Left ventricle myocardium inferior (tissue), 1 donor: ENCODE measurements at regions not wholly inside any gene's neighbourhood (a gene's known extent, or its start where the extent isn't known, plus 50 kb on each side); places are given as distances from the start of the nearest gene placed in this dataset.
"Not testable (repeated sequence)": the region's sequence is repeated elsewhere in the genome, so short reads cannot be mapped to it uniquely, and the experiment has no call there.

ENCODE experiments used
- DNase-seq: peaks from one replicate; pipeline ENCODE4 v3.0.0-alpha.2; 2020
- H3K27ac ChIP-seq: fragments of 200-600 bp; replicated peaks from 2 replicates; pipeline ENCODE4 v1.8.0; 2021
- H3K27me3 ChIP-seq: fragments of 200-600 bp; 2 replicates; pipeline ENCODE4 v1.8.0; 2021; ENCODE audit warnings: low read depth
- H3K36me3 ChIP-seq: fragments of 200-600 bp; 2 replicates; pipeline ENCODE4 v1.8.0; 2021
- H3K4me1 ChIP-seq: fragments of 200-600 bp; 2 replicates; pipeline ENCODE4 v1.8.0; 2021
- H3K4me3 ChIP-seq: fragments of 200-600 bp; 2 replicates; pipeline ENCODE4 v1.8.0; 2021; ENCODE audit warnings: mild to moderate bottlenecking, moderate library complexity
- H3K9me3 ChIP-seq: fragments of 200-600 bp; replicated peaks from 2 replicates; pipeline ENCODE4 v1.8.0; 2021
- CTCF ChIP-seq: fragments of 200-600 bp; IDR thresholded peaks from 2 replicates; pipeline ENCODE4 v1.8.0; 2021; ENCODE audit warnings: antibody characterized with exemption, mild to moderate bottlenecking, borderline replicate concordance
- intact Hi-C: fragments of 100-400 bp; cut with micrococcal nuclease; formaldehyde crosslinking; loops from one replicate; pipeline ENCODE4 v1.11.0; 2022
- donor health status: DM: no; HTN: yes; CAD: no; lungs with severe emphysema.

- H3K27me3 ChIP-seq: no peaks in the 10 kb centered on the region
- intact Hi-C loops: no loop called here
Observed at GRCh38 chr18:43786893-43787292, 509.6 kb upstream of the SYT4 start.

DNA sequence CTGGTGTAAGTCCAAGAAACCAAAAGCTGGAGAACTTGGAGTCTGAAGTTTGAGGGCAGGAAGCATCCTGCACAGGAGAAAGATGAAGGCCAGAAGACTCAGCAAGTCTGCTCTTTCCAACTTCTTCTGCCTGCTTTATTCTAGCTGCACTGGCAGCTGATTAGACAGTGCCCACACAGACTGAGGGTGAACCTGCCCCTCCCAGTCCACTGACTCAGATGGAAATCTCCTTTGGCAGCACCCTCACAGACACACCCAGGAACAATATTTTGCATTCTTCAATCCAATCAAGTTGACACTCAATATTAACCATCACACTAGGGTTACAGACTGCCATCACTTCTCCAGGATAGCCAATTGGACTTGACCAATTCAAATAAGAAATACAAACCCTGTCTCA lies 510.4 kb upstream of the SYT4 start:
- DNase-seq, H3K9me3 ChIP-seq, H3K4me1 ChIP-seq, H3K36me3 ChIP-seq, H3K4me3 ChIP-seq, intact Hi-C loops, H3K27ac ChIP-seq, H3K27me3 ChIP-seq: not testable (repeated sequence)

More at GRCh38 chr18:43786893-43787292, 509.6 kb upstream of the SYT4 start:
- Histone ChIP-seq H3K4me1 (no peaks in the 10 kb centered on the region), H3K9me3 (no peaks in the 10 kb centered on the region), H3K36me3 (no peaks in the 10 kb centered on the region), H3K4me3 (no peak overlapping the region), H3K27ac (no peak overlapping the region)
- no peak for TF ChIP-seq CTCF
- DNase-seq: no peak

DNA sequence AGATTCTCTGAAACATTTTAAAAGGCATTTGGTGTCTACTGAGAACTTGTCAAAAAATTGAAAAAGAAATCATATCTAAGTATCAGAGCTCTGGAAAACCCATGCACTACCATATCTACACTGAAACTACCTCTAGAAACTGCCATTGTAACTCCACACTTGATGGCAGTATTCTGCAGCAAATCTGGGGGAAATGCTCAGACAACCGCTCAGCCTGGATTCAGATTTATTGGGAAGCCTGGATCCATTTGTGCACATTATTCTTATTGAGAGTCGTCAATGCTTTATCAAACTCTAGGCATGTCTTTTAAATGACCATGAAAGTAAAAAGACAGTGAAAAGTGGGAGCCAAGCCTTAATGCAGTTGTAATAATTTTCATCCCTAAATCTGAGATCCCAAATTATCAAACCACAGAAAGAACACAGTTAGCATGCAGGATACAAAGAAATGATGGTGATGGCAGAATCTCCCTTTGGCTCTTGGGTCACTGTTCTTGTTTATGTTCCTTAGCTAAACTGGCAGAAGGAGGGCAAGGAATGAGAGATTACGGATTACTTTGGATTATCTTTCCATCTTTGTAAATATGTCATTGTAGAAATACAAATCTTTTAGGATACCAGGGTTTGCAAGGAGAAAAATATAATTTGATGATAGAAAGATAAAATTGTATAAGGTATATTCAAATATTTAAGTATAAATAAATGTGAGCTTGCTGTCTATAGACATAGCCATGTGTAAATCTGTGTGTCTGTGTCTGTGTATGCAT lies 512.1 kb upstream of the SYT4 start:
- no peak overlapping the region for H3K4me3 ChIP-seq
- no peaks in the 10 kb centered on the region for H3K9me3 ChIP-seq
- H3K4me1 ChIP-seq: no peaks in the 10 kb centered on the region
- no peaks in the 10 kb centered on the region for H3K36me3 ChIP-seq
- H3K27ac ChIP-seq: no peak overlapping the region
- TF ChIP-seq CTCF: peak; percentile 56
- intact Hi-C loops: no loop called here
- no peak for DNase-seq
- H3K27me3 ChIP-seq: no peaks in the 10 kb centered on the region

GRCh38 chr18:43793910-43794309 lies 516.6 kb upstream of the SYT4 start:
- no peak overlapping the region for H3K4me3 ChIP-seq
- TF ChIP-seq CTCF: no peak
- no peaks in the 10 kb centered on the region for H3K4me1 ChIP-seq
- intact Hi-C loops: no loop called here
- no peaks in the 10 kb centered on the region for H3K27me3 ChIP-seq
- H3K36me3 ChIP-seq: no peaks in the 10 kb centered on the region
- no peak for DNase-seq
- H3K27ac ChIP-seq: peak overlapping the region; percentile 76
- H3K9me3 ChIP-seq: no peaks in the 10 kb centered on the region

GRCh38 chr18:43794363-43794762 lies 517.1 kb upstream of the SYT4 start:
- H3K27ac ChIP-seq: peak overlapping the region; percentile 76
- H3K27me3 ChIP-seq: no peaks in the 10 kb centered on the region
- TF ChIP-seq CTCF: no peak

DNA sequence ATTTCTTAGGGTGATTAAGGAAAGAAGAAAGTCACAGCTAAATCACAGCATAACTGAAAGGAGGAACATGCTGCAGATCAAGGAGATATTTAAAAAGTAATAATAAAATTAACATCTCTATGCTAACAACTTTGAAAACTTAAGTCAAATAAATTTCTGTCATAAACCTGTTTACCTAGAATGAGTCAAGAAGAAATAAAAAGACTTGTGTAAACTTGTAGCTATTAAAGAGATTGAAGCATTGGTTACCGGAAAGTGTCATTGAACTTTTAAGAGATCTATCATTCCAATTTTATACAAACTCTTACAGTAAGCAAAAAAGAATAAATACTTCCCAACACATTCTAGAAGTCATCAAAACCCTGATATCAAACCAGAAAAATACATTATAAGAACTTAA lies 520.1 kb upstream of the SYT4 start:
- TF ChIP-seq CTCF: no peak
- Histone ChIP-seq H3K36me3 (no peaks in the 10 kb centered on the region), H3K4me1 (no peaks in the 10 kb centered on the region), H3K27ac (no peak overlapping the region), H3K27me3 (no peaks in the 10 kb centered on the region), H3K4me3 (no peak overlapping the region), H3K9me3 (no peaks in the 10 kb centered on the region)
- no peak for DNase-seq
- intact Hi-C loops: no loop called here

More at GRCh38 chr18:43794363-43794762, 517.1 kb upstream of the SYT4 start:
- Histone ChIP-seq H3K4me1 (no peaks in the 10 kb centered on the region), H3K9me3 (no peaks in the 10 kb centered on the region), H3K4me3 (no peak overlapping the region), H3K36me3 (no peaks in the 10 kb centered on the region)
- no peak for DNase-seq
- intact Hi-C loops: no loop called here
